GM11168 (cell line): ENCODE measurements at regions not wholly inside any gene's neighbourhood (a gene's known extent, or its start where the extent isn't known, plus 50 kb on each side); places are given as distances from the start of the nearest gene placed in this dataset.
"Not testable (repeated sequence)": the region's sequence is repeated elsewhere in the genome, so short reads cannot be mapped to it uniquely, and the experiment has no call there.

Experiments
- in situ Hi-C: fragments of 300-500 bp; cut with MboI; formaldehyde crosslinking; loops from one replicate; pipeline ENCODE4 v1.12.0; 2022; ENCODE audit warnings: low sequenced_read_pairs; ENCODE audit not compliant: unreplicated experiment

- in situ Hi-C loops, result no loop called here
Measured at GRCh38 chr6:74357321-74357720, 661.3 kb downstream of the CD109 start.

GRCh38 chr6:74356391-74356790 is 660.4 kb downstream of the CD109 start:
- in situ Hi-C loops, result no loop called here

- in situ Hi-C loops, result no loop called here
Measured at GRCh38 chr6:74346936-74347535, 651.0 kb downstream of the CD109 start.

- in situ Hi-C loops, result no loop called here
Measured at GRCh38 chr6:74343804-74344203, 647.8 kb downstream of the CD109 start.

GRCh38 chr6:74343321-74343720 is 647.3 kb downstream of the CD109 start:
- in situ Hi-C loops, result not testable (repeated sequence)

GRCh38 chr6:74334722-74335121 is 638.7 kb downstream of the CD109 start:
- in situ Hi-C loops, result no loop called here

GRCh38 chr6:74333406-74333805 is 637.4 kb downstream of the CD109 start:
- in situ Hi-C loops, result no loop called here

- in situ Hi-C loops, result no loop called here
Measured at GRCh38 chr6:74320715-74321114, 624.7 kb downstream of the CD109 start.

GRCh38 chr6:74320074-74320473 is 624.1 kb downstream of the CD109 start:
- in situ Hi-C loops, result no loop called here

GRCh38 chr6:74319292-74319691 is 623.3 kb downstream of the CD109 start:
- in situ Hi-C loops, result no loop called here

GRCh38 chr6:74318738-74319137 is 622.7 kb downstream of the CD109 start:
- in situ Hi-C loops, result no loop called here

- in situ Hi-C loops, result no loop called here
Measured at GRCh38 chr6:74312081-74312480, 616.1 kb downstream of the CD109 start.

GRCh38 chr6:74311431-74311830 is 615.4 kb downstream of the CD109 start:
- in situ Hi-C loops, result no loop called here

- in situ Hi-C loops, result no loop called here
Measured at GRCh38 chr6:74289884-74290283, 593.9 kb downstream of the CD109 start.

GRCh38 chr6:74287932-74288331 is 591.9 kb downstream of the CD109 start:
- in situ Hi-C loops, result no loop called here

- in situ Hi-C loops, result no loop called here
Measured at GRCh38 chr6:74287441-74287840, 591.4 kb downstream of the CD109 start.

GRCh38 chr6:74284284-74284683 is 588.3 kb downstream of the CD109 start:
- in situ Hi-C loops, result no loop called here

GRCh38 chr6:74283532-74283931 is 587.5 kb downstream of the CD109 start:
- in situ Hi-C loops, result no loop called here

- in situ Hi-C loops, result no loop called here
Measured at GRCh38 chr6:74282143-74282689, 586.2 kb downstream of the CD109 start.

- in situ Hi-C loops, result no loop called here
Measured at GRCh38 chr6:74280130-74280692, 584.2 kb downstream of the CD109 start.

GRCh38 chr6:74277777-74278186 is 581.8 kb downstream of the CD109 start:
- in situ Hi-C loops, result no loop called here

- in situ Hi-C loops, result no loop called here
Measured at GRCh38 chr6:74273541-74273940, 577.5 kb downstream of the CD109 start.
